ENCODE measurements at regions not wholly inside any gene's neighbourhood (a gene's known extent, or its start where the extent isn't known, plus 50 kb on each side); places are given as distances from the start of the nearest gene placed in this dataset.

- H3K4me1 ChIP-seq = no peaks in the 10 kb centered on the region
- H3K27me3 ChIP-seq = no peaks in the 10 kb centered on the region
- H3K4me3 ChIP-seq = no peak overlapping the region
- 82% methylated on average over 1 of the region's 1 CpG for WGBS, 2 donors
- H3K27ac ChIP-seq = no peak overlapping the region
- H3K36me3 ChIP-seq (ENCODE audit: low read depth, missing control alignments) = no peaks in the 10 kb centered on the region
- no peak for DNase-seq
- intact Hi-C loops (cut with DNase I; ENCODE audit: low total_unique reads) = no loop called here
- no peaks in the 10 kb centered on the region for H3K9me3 ChIP-seq
- TF ChIP-seq CTCF (IDR thresholded peaks at IDR 0.05) (no peak), POLR2A (IDR thresholded peaks at IDR 0.05) (no peak)
Measured at GRCh38 chr3:132160198-132160597, 125.4 kb upstream of the CPNE4 start.

GRCh38 chr3:132161608-132162007 lies 126.8 kb upstream of the CPNE4 start:
- WGBS, 2 donors = 58 to 63% methylated on average over 1 of the region's 1 CpG
- DNase-seq = no peak
- Histone ChIP-seq H3K4me3 (no peak overlapping the region), H3K9me3 (no peaks in the 10 kb centered on the region), H3K27me3 (no peaks in the 10 kb centered on the region), H3K36me3 (ENCODE audit: low read depth, missing control alignments) (no peaks in the 10 kb centered on the region), H3K4me1 (no peaks in the 10 kb centered on the region), H3K27ac (no peak overlapping the region)
- intact Hi-C loops (cut with DNase I; ENCODE audit: low total_unique reads) = no loop called here
- no peak for TF ChIP-seq CTCF (IDR thresholded peaks at IDR 0.05)
- TF ChIP-seq POLR2A (IDR thresholded peaks at IDR 0.05) = no peak

- intact Hi-C loops (cut with DNase I; ENCODE audit: low total_unique reads) = no loop called here
- Histone ChIP-seq H3K27me3 (no peaks in the 10 kb centered on the region), H3K36me3 (ENCODE audit: low read depth, missing control alignments) (no peaks in the 10 kb centered on the region), H3K4me3 (no peak overlapping the region), H3K27ac (no peak overlapping the region), H3K9me3 (no peaks in the 10 kb centered on the region), H3K4me1 (no peaks in the 10 kb centered on the region)
- WGBS, 2 donors = 0 to 16% methylated on average over 1 of the region's 1 CpG
- no peak for TF ChIP-seq CTCF (IDR thresholded peaks at IDR 0.05)
- TF ChIP-seq POLR2A (IDR thresholded peaks at IDR 0.05) = no peak
- DNase-seq = no peak
Measured at GRCh38 chr3:132164469-132165092, 129.8 kb upstream of the CPNE4 start.

- no peak for DNase-seq
- no peaks in the 10 kb centered on the region for H3K4me1 ChIP-seq
- no peaks in the 10 kb centered on the region for H3K36me3 ChIP-seq (ENCODE audit: low read depth, missing control alignments)
- no peaks in the 10 kb centered on the region for H3K27me3 ChIP-seq
- no peak overlapping the region for H3K27ac ChIP-seq
- intact Hi-C loops (cut with DNase I; ENCODE audit: low total_unique reads) = no loop called here
- 77 to 81% methylated on average over 5 of the region's 5 CpGs for WGBS, 2 donors
- H3K9me3 ChIP-seq = no peaks in the 10 kb centered on the region
- no peak overlapping the region for H3K4me3 ChIP-seq
- TF ChIP-seq POLR2A (IDR thresholded peaks at IDR 0.05) (no peak), CTCF (IDR thresholded peaks at IDR 0.05) (no peak)
Measured at GRCh38 chr3:132167870-132168269, 133.1 kb upstream of the CPNE4 start.

- intact Hi-C loops (cut with DNase I; ENCODE audit: low total_unique reads) = no loop called here
Measured at GRCh38 chr3:132174500-132174899, 139.7 kb upstream of the CPNE4 start.

More at GRCh38 chr3:132174500-132174899, 139.7 kb upstream of the CPNE4 start:
- no peak overlapping the region for H3K4me3 ChIP-seq
- no peaks in the 10 kb centered on the region for H3K27me3 ChIP-seq
- no peak for DNase-seq
- TF ChIP-seq CTCF (IDR thresholded peaks at IDR 0.05) = no peak
- TF ChIP-seq POLR2A (IDR thresholded peaks at IDR 0.05) = no peak
- 88 to 90% methylated on average over 1 of the region's 1 CpG for WGBS, 2 donors
- no peaks in the 10 kb centered on the region for H3K36me3 ChIP-seq (ENCODE audit: low read depth, missing control alignments)
- H3K27ac ChIP-seq = no peak overlapping the region
- H3K4me1 ChIP-seq = no peaks in the 10 kb centered on the region
- no peaks in the 10 kb centered on the region for H3K9me3 ChIP-seq
